ENCODE measurements at regions not wholly inside any gene's neighbourhood (a gene's known extent, or its start where the extent isn't known, plus 50 kb on each side); places are given as distances from the start of the nearest gene placed in this dataset.

DNA sequence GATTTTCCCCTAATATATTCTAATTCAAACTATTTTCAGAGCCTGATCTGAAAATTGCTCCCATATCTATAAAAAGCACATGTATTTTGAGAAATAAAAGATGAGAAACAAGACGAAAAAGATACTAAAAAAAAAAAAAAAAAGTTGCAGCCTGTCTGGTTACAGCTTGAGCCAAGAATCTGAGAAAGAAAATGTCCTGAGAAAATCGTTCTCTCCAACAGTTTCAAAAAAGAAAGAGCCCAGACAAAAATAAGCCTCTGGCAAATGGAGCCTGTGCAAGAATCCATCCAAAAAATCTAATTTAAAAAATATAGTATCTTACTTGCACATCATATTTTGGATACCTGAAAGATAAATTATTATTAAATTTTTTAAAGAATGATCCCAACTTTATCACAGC is 163.0 kb upstream of the TBL1X start:
- Histone ChIP-seq H3K79me2 (ENCODE audit: control insufficient read depth in 1 of 2, insufficient read depth in 2 of 2, low read length in 2 of 2) (no peaks in the 10 kb centered on the region), H3K27ac (ENCODE audit: low read depth, low read length) (no peak overlapping the region), H2BK15ac (ENCODE audit: low read length) (no peak overlapping the region), H3K9ac (replicated peaks in 1 of 4; ENCODE audit: extremely low read depth in 1 of 4, low read depth in 3 of 4, low read length in 3 of 4) (no peak overlapping the region), H3K23me2 (ENCODE audit: low read depth, low read length) (no peaks in the 10 kb centered on the region), H2BK5ac (ENCODE audit: low read depth, low read length) (no peak overlapping the region), H4K20me1 (replicated peaks in 1 of 2; ENCODE audit: control insufficient read depth in 1 of 2, insufficient read depth in 2 of 2, low read length in 2 of 2) (no peaks in the 10 kb centered on the region), H3K4me1 (replicated peaks in 1 of 4; ENCODE audit: control insufficient read depth in 3 of 4, insufficient read depth in 4 of 4, low read length in 3 of 4) (no peaks in the 10 kb centered on the region), H3K79me1 (ENCODE audit: low read depth, low read length) (no peaks in the 10 kb centered on the region), H2AFZ (ENCODE audit: low read length) (no peak overlapping the region), H2AK5ac (ENCODE audit: low read depth, low read length) (no peak overlapping the region), H3K14ac (ENCODE audit: insufficient read length) (no peak overlapping the region), H4K91ac (replicated peaks; ENCODE audit: insufficient read length, low read length) (no peak overlapping the region), H3K27me3 (replicated peaks in 1 of 4; ENCODE audit: control insufficient read depth in 3 of 4, extremely low read depth in 1 of 4, insufficient read depth in 3 of 4, low read length in 3 of 4) (no peaks in the 10 kb centered on the region), H3K9me3 (ENCODE audit: insufficient read depth in 2 of 2, low read depth in 1 of 2, low read length in 1 of 2) (0 out of 4 replicates have a peak, but pooled peaks cover 0 to 2% of the 10 kb centered on the region in 2 experiments), H3K18ac (ENCODE audit: extremely low read depth, low read length) (no peak overlapping the region), H2BK12ac (ENCODE audit: low read depth, low read length) (no peak overlapping the region), H3K23ac (ENCODE audit: insufficient read length) (no peak overlapping the region), H4K8ac (ENCODE audit: extremely low read depth, insufficient read depth, low read length) (no peak overlapping the region), H3K36me3 (ENCODE audit: control insufficient read depth in 2 of 4, insufficient read depth in 4 of 4, low read length in 3 of 4) (no peaks in the 10 kb centered on the region), H2BK120ac (replicated peaks; ENCODE audit: low read depth, low read length) (no peak overlapping the region), H4K5ac (ENCODE audit: insufficient read length, low read depth, low read length) (no peak overlapping the region), H3K4me3 (ENCODE audit: extremely low read depth in 1 of 4, insufficient read depth in 2 of 4, low read depth in 3 of 4, low read length in 4 of 4) (no peak overlapping the region), H3K4me2 (ENCODE audit: insufficient read depth in 1 of 2, low read depth in 2 of 2, low read length in 2 of 2) (no peak overlapping the region), H2BK20ac (ENCODE audit: low read length) (no peak overlapping the region), H3K56ac (replicated peaks; ENCODE audit: insufficient read length, low read depth, low read length) (no peak overlapping the region), H3K4ac (replicated peaks; ENCODE audit: insufficient read length, low read depth, low read length) (no peak overlapping the region)
- 67% methylated on average over 1 of the region's 2 CpGs; no CpG with 5 or more reads in 1 of the 2 experiments for WGBS, 2 experiments (ENCODE audit: extremely low coverage in 1 of 2, insufficient coverage in 1 of 2, insufficient read length in 1 of 2, insufficient replicate concordance in 2 of 2, low coverage in 1 of 2, low lambda C conversion rate in 2 of 2, missing lambda C conversion rate in 1 of 2)
- no peak for TF ChIP-seq TAF1 (IDR thresholded peaks at IDR 0.05; ENCODE audit: low read depth, low read length)
- FAIRE-seq (no peak), DNase-seq (ENCODE audit: low read depth in 1 of 2, low spot score in 2 of 2) (no peak)
- ChIA-PET CTCF (ENCODE audit: partially characterized antibody) (interaction anchor here (1.0 kb wide), 1 partner anchor 16 kb away, joined by 3 read pairs; no protein-coding TSS in a partner anchor), POLR2A (ENCODE audit: partially characterized antibody) (no interaction called here)
